ENCODE measurements at regions not wholly inside any gene's neighbourhood (a gene's known extent, or its start where the extent isn't known, plus 50 kb on each side); places are given as distances from the start of the nearest gene placed in this dataset.

DNA sequence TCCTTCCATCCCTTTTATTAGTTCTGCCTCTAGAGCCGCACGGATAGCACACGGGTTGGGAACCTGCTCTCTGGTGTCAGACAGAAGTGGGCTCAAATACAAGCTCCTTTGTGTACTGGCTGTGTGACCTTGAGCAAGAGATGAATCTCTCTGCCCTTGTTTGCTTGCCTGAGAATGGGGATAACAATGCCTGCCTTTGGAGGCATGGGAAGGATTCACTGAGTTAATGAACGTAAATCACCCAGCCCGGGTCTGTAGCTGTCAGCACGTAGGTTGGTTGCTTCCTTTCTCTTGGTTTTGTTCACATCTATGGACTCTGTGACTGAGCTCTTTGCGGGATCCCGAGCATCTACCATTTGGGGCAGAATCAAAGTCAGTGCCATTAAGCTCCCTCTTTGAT is 79.3 kb upstream of the NRXN3 start:
- ATAC-seq = no peak
- Histone ChIP-seq H3K27ac (no peak overlapping the region), H3K4me3 (no peak overlapping the region), H3K4me1 (no peaks in the 10 kb centered on the region), H3K27me3 (no peaks in the 10 kb centered on the region), H3K9me3 (no peaks in the 10 kb centered on the region), H3K36me3 (replicated peaks in 1 of 2; ENCODE audit: insufficient read depth in 1 of 2, low read depth in 2 of 2) (no peaks in the 10 kb centered on the region)
- DNase-seq = no peak
- intact Hi-C loops (cut with DNase I) = no loop called here
- WGBS, 2 donors = 49 to 50% methylated on average over 8 of the region's 8 CpGs
- TF ChIP-seq POLR2A (IDR thresholded peaks at IDR 0.05) = no peak
- TF ChIP-seq, protein P1, sequence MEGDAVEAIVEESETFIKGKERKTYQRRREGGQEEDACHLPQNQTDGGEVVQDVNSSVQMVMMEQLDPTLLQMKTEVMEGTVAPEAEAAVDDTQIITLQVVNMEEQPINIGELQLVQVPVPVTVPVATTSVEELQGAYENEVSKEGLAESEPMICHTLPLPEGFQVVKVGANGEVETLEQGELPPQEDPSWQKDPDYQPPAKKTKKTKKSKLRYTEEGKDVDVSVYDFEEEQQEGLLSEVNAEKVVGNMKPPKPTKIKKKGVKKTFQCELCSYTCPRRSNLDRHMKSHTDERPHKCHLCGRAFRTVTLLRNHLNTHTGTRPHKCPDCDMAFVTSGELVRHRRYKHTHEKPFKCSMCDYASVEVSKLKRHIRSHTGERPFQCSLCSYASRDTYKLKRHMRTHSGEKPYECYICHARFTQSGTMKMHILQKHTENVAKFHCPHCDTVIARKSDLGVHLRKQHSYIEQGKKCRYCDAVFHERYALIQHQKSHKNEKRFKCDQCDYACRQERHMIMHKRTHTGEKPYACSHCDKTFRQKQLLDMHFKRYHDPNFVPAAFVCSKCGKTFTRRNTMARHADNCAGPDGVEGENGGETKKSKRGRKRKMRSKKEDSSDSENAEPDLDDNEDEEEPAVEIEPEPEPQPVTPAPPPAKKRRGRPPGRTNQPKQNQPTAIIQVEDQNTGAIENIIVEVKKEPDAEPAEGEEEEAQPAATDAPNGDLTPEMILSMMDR (IDR thresholded peaks at IDR 0.05) = no peak

DNA sequence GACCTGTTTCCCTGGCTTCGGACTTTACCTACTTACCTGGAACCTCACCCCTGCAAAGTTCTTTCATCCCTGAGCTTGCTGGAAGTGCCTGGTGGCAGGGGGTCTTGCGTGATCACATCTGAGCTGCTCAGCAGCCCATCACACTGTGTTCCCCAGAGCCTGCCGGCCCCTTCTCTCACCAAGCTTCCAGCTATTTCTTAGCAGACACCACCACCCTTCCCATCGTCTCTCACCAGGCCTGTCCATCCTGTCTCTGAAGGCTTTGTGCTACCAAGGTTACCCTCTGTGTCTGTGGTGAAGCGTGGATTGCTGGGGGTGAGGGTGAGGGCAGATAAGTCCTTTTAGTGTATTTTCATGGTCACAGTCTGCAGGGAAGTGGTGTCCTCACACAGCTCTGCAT is 78.8 kb upstream of the NRXN3 start:
- Histone ChIP-seq H3K4me3 (no peak overlapping the region), H3K4me1 (no peaks in the 10 kb centered on the region), H3K27ac (no peak overlapping the region), H3K27me3 (no peaks in the 10 kb centered on the region), H3K9me3 (no peaks in the 10 kb centered on the region), H3K36me3 (replicated peaks in 1 of 2; ENCODE audit: insufficient read depth in 1 of 2, low read depth in 2 of 2) (no peaks in the 10 kb centered on the region)
- ATAC-seq = no peak
- intact Hi-C loops (cut with DNase I) = no loop called here
- DNase-seq = no peak
- WGBS, 2 donors = 63 to 66% methylated on average over 5 of the region's 5 CpGs
- TF ChIP-seq POLR2A (IDR thresholded peaks at IDR 0.05) = no peak
- TF ChIP-seq, protein P1 (IDR thresholded peaks at IDR 0.05) = no peak

DNA sequence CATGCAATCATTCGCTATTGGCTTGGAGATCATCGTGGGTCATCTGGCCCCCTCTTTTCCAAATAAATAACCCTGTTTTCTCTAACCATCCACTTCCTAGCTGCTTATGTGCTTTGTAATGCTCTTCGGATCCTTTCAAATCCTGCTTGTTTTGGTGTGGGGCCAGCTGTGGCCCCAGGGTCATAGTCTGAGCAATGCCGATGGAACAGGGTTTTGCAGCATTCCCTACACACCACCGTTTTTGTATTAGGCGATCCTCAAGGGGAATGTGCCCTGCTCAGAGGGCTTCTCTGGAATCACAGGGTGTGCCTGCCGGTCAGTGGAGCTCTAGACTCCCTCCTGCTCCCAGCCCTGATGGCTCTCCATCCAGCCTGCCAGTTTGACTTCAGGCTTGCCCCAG is 78.1 kb upstream of the NRXN3 start:
- Histone ChIP-seq H3K36me3 (replicated peaks in 1 of 2; ENCODE audit: insufficient read depth in 1 of 2, low read depth in 2 of 2) (no peaks in the 10 kb centered on the region), H3K27ac (no peak overlapping the region), H3K27me3 (no peaks in the 10 kb centered on the region), H3K4me1 (no peaks in the 10 kb centered on the region), H3K9me3 (no peaks in the 10 kb centered on the region), H3K4me3 (no peak overlapping the region)
- WGBS, 2 donors = 40 to 54% methylated on average over 6 to 7 of the region's 7 CpGs
- TF ChIP-seq, protein P1 (IDR thresholded peaks at IDR 0.05) = no peak
- ATAC-seq = no peak
- DNase-seq = no peak
- intact Hi-C loops (cut with DNase I) = no loop called here

DNA sequence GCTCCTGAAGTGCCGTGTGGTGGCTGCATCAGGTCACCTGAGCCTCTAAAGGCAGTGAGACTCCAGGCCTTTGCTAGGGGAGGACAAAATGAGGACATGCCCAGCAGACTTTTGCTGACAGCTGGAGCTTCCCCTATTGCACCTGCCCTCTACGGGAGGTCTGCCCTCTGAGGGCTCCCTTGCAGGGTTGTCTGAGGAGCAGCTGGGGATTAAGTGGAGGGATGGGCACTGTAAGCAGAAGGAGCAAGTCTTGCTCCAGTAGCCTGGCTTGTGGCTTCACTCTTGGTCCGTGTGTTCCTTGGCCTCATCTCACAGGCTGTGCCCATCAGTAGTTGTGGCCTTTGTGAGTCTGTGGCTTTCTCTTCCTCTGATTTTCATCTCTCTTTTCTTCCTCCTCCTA is 66.9 kb upstream of the NRXN3 start:
- intact Hi-C loops (cut with DNase I) = no loop called here
- H3K27ac ChIP-seq = no peak overlapping the region
- H3K36me3 ChIP-seq (replicated peaks in 1 of 2; ENCODE audit: insufficient read depth in 1 of 2, low read depth in 2 of 2) = no peaks in the 10 kb centered on the region
- no peak for ATAC-seq
- H3K9me3 ChIP-seq = no peaks in the 10 kb centered on the region
- H3K27me3 ChIP-seq = no peaks in the 10 kb centered on the region
- DNase-seq = no peak
- no peak for TF ChIP-seq POLR2A (IDR thresholded peaks at IDR 0.05)
- TF ChIP-seq, protein P1 (IDR thresholded peaks at IDR 0.05) = no peak
- no peak overlapping the region for H3K4me3 ChIP-seq
- 53 to 58% methylated on average over 3 of the region's 3 CpGs for WGBS, 2 donors
- no peaks in the 10 kb centered on the region for H3K4me1 ChIP-seq

DNA sequence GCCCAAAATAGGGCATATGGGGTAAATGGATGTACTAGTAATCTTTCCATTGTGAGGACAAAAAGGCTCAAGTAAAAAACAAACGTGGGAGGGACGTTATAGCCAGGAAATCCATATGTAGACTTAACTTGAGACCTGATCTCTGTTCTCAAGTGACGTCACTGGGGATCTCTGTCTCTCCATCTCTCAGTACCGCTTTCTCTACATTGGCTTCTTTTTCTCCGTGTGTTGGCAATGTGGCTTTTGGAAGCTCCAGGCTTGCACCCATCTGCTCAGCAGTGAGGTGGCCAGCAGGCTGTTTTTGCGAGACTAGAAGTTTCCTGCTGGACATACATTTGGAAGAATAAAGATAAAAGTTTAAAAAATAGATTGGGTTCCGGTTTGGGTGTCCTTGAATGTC is 66.0 kb upstream of the NRXN3 start:
- ATAC-seq (no peak), DNase-seq (no peak)
- 48 to 59% methylated on average over 7 of the region's 7 CpGs for WGBS, 2 donors
- H3K36me3 ChIP-seq (replicated peaks in 1 of 2; ENCODE audit: insufficient read depth in 1 of 2, low read depth in 2 of 2) = no peaks in the 10 kb centered on the region
- intact Hi-C loops (cut with DNase I) = no loop called here
- H3K27me3 ChIP-seq = no peaks in the 10 kb centered on the region
- no peak overlapping the region for H3K27ac ChIP-seq
- H3K9me3 ChIP-seq = no peaks in the 10 kb centered on the region
- no peak overlapping the region for H3K4me3 ChIP-seq
- TF ChIP-seq POLR2A (IDR thresholded peaks at IDR 0.05) = no peak
- TF ChIP-seq, protein P1 (IDR thresholded peaks at IDR 0.05) = no peak
- H3K4me1 ChIP-seq = no peaks in the 10 kb centered on the region

Data from body of pancreas (tissue), 4 donors.